NCI-H1092 (cell line): ENCODE measurements at regions not wholly inside any gene's neighbourhood (a gene's known extent, or its start where the extent isn't known, plus 50 kb on each side); places are given as distances from the start of the nearest gene placed in this dataset.
"Not testable (repeated sequence)": the region's sequence is repeated elsewhere in the genome, so short reads cannot be mapped to it uniquely, and the experiment has no call there.

Experiments
- DNase-seq: peaks from one replicate; lab custom pipeline; 2025; lab: John Stamatoyannopoulos, UW

- DNase-seq = not testable (repeated sequence)
Measured at GRCh38 chr4:4032801-4033605, 193.7 kb downstream of the OTOP1 start.

GRCh38 chr4:4037399-4038138, 189.2 kb downstream of the OTOP1 start:
- not testable (repeated sequence) for DNase-seq

GRCh38 chr4:4045823-4046222, 180.9 kb downstream of the OTOP1 start:
- DNase-seq = not testable (repeated sequence)

- not testable (repeated sequence) for DNase-seq
Measured at GRCh38 chr4:4046686-4047085, 180.0 kb downstream of the OTOP1 start.

DNA sequence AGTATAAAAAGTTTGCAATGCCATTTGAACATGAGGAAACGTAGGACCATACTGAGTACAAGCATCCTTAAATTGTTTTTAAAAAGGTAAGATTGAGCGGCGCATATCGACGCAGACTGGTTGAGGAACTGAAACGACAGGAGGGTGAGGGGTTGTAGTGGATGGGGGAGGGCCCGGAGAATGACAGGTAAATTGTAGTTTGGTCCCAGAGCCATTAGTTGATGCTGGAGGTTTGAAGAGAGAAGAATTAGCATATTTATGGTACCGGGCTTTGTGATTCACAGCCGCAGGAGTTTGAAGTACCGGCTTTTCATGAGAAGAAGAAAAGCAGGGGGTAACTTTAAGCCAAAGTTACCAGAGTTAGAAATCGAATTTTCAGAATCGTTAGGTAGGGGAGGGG, 179.5 kb downstream of the OTOP1 start:
- DNase-seq = not testable (repeated sequence)

- not testable (repeated sequence) for DNase-seq
Measured at GRCh38 chr4:4048227-4048626, 178.5 kb downstream of the OTOP1 start.

- not testable (repeated sequence) for DNase-seq
Measured at GRCh38 chr4:4050781-4051180, 175.9 kb downstream of the OTOP1 start.

- not testable (repeated sequence) for DNase-seq
Measured at GRCh38 chr4:4052933-4053332, 173.8 kb downstream of the OTOP1 start.

DNA sequence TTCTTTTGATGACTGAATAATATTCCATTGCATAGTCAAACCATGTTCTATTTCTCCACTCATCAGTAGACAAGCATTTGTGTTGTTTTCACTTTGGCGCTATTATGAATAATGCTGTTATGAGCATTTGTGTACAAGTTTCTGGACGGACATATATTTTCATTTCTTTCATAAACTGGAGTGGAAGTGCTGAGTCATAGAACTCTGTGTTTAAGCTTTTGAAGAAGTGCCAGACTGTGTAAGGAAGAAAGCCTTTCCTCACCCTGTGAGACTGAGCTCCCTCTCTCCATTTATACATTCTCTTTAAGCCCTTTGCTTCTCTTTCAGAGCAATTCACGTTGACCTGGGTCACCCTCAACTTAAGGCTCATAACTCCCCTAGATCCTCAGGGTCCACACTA, 169.5 kb downstream of the OTOP1 start:
- not testable (repeated sequence) for DNase-seq

- DNase-seq = not testable (repeated sequence)
Measured at GRCh38 chr4:4084171-4084570, 142.6 kb downstream of the OTOP1 start.

DNA sequence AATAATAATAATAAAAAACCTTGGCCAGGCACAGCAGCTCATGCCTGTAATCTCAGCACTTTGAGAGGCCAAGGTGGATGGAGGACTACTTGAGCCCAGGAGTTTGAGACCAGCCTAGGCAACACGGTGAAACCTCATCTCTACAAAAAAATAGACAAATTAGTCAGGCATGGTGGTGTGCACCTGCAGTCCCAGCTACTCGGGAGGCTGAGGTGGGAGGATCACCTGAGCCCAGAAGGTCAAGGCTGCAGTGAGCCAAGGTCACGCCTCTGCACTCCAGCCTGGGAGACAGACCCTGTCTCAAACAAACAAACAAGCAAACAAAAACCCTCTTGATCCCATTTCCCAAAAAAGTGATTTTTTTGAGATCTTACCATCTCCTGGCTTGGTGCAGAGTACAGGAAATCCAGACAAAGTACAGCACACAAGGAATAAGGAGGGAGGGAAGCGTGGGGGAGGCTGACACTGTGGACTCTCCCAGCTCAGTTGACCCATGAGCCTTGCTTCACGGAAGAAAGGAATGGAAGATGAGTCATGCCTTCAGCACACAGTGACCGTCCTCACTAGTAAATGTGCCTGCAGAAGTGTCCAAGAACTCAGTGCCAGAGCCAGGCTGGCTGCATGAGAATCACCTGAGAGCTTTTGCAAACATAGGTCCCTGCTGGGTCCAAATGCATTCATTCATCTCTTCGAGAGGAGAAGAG, 136.9 kb downstream of the OTOP1 start:
- DNase-seq = not testable (repeated sequence)

DNA sequence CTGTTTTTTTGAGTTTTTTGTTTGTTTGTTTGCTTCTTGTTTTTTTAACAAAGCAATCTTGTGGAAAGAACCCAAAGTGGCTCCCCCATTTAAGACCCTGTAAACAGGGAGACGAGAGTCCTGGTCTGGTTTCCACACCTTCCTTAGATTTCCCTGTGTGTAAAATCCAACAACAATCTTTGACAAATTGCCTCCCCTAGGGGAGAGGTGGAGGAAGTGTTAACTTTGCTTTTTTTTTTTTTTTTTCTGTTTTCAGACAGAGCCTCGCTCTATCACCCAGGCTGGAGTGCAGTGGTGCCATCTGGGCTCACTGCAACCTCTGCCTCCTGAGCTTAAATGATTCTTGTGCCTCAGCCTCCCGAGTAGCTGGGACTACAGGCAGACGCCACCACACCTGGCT, 136.0 kb downstream of the OTOP1 start:
- not testable (repeated sequence) for DNase-seq

- DNase-seq = not testable (repeated sequence)
Measured at GRCh38 chr4:4092159-4092558, 134.6 kb downstream of the OTOP1 start.

- not testable (repeated sequence) for DNase-seq
Measured at GRCh38 chr4:4099610-4100009, 127.1 kb downstream of the OTOP1 start.

- DNase-seq = not testable (repeated sequence)
Measured at GRCh38 chr4:4106923-4107322, 119.8 kb downstream of the OTOP1 start.

DNA sequence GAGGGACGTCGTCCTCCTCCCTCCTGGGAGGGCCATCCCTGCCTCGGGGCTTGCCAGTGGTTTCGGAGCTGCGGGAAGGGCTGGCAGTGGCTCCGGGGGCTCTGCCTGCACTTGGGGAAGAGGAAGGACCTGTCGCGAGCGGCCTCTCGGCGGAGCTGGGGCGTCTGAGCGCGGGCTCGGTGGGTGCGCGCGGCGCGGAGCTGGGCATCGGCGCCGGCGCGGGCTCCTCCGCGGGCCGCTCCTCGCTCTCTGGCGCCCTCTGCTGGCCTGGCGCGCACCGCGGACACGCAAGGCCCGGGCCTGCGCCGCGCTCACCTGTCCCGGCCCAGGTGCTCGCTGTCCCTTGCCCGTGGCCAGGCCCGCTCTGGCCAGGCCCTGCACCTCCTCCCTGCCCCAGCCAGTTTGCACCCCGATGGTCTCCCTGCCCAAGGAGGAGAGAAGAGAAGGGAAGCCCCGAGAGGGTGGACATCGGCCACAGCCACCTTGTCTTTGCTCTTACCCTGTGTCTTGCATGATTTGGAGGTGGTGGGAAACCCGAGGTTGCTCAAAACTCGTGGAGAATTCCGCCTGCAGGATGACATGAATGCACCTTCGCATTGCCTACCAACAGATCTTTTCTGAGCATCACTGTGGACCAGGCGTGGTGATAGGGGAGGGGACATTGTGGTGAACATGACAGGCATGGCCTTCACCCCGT, 119.2 kb downstream of the OTOP1 start:
- DNase-seq = peak; percentile 33

GRCh38 chr4:4115381-4115780, 111.3 kb downstream of the OTOP1 start:
- DNase-seq = not testable (repeated sequence)

GRCh38 chr4:4116901-4117300, 109.8 kb downstream of the OTOP1 start:
- not testable (repeated sequence) for DNase-seq

DNA sequence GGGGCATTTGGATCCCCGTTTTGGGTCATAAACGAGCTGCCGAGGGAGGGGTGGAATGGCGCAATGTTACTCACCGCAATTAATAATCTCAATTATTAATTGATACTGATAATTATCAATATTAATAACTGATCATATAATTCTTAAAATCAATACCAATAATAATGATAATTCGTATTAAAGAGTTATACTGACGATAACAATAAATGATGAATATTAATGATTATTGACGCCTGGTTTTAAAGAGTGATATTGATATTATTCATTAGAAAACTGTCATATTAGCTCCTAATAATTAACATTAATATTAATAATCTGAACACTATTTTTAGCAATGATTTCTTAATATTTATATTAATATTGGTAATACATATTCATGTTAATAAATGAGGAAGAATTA, 92.4 kb downstream of the OTOP1 start:
- DNase-seq = not testable (repeated sequence)

DNA sequence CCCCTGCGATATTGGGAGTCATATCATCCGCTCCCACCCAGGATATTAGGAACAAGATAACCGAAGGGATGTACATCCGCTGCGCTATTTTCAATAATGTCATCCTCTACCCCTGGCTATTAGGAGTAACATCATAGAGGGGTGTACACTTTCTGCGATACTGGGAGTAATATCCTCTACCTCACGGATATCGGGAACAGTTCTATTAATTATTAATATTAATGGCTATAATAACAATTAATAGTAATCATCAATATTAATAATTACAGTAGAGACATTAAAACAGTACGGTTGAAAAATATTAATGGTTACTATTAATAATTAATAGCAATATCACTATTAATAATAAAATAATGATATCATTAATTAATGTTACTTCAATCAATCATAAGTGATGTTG, 90.1 kb downstream of the OTOP1 start:
- not testable (repeated sequence) for DNase-seq
